ENCODE measurements at regions not wholly inside any gene's neighbourhood (a gene's known extent, or its start where the extent isn't known, plus 50 kb on each side); places are given as distances from the start of the nearest gene placed in this dataset.

- DNase-seq (ENCODE audit: low spot score) = no peak
Observed at GRCh38 chr3:188940573-188940932, 231.2 kb upstream of the TPRG1 start.

GRCh38 chr3:188941103-188941502, 230.7 kb upstream of the TPRG1 start:
- DNase-seq (ENCODE audit: low spot score) = no peak

DNA sequence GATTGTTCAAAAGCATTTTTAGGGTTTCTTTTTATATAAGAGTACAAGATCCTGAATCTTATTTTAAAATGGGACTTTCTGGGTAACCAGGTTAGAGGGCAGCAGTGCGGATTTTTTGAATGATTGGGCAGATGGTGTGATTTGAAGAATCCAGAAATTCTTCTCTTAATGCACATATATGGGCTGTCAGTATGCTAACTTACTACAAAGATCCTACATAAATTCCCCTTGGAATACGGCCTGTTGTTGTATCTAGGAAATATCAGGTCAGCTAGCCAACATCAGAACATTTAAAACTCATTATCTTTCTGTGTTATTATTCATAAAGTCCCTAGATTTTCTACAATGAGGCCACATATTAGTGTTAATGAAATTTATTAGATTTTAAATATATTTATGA, 229.6 kb upstream of the TPRG1 start:
- DNase-seq (ENCODE audit: low spot score) = no peak

DNA sequence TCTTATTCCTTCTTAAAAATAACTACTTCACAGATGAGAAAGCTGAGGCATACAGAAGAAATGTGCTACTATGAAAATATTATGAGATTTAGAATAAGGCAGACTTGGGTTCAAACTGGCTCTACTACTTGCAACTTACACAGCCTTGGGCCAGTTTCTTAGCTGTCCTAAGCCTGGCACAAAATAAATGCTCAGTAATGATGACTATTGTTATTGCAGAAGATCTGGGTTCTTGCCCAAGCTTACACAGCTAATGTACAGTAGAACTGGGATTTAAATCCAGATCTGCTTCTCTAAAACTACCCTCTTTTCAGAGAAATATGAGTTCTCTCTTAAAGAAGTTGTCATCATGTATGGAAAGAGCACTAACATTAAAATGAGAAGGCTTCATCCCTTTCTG, 228.2 kb upstream of the TPRG1 start:
- DNase-seq (ENCODE audit: low spot score) = no peak

DNA sequence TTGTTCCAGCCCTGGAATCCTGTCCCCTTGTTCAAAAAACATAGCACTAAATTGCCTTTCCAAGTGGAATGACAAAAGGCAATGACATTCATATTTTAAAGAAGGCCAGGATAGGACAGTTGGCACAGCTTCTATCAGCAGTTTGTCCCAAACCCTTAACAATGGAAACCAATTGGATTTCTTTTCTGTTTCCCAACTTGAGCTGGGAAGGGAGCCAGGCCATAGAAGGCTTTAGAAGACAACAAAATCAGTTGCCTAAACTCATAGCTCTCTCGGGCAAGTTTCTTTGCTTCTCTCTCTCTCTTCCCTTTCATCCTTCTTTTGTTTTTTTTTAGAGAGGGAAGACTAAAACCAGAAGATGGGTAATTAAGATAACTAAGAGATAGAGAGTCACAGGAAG, 227.7 kb upstream of the TPRG1 start:
- no peak for DNase-seq (ENCODE audit: low spot score)

DNA sequence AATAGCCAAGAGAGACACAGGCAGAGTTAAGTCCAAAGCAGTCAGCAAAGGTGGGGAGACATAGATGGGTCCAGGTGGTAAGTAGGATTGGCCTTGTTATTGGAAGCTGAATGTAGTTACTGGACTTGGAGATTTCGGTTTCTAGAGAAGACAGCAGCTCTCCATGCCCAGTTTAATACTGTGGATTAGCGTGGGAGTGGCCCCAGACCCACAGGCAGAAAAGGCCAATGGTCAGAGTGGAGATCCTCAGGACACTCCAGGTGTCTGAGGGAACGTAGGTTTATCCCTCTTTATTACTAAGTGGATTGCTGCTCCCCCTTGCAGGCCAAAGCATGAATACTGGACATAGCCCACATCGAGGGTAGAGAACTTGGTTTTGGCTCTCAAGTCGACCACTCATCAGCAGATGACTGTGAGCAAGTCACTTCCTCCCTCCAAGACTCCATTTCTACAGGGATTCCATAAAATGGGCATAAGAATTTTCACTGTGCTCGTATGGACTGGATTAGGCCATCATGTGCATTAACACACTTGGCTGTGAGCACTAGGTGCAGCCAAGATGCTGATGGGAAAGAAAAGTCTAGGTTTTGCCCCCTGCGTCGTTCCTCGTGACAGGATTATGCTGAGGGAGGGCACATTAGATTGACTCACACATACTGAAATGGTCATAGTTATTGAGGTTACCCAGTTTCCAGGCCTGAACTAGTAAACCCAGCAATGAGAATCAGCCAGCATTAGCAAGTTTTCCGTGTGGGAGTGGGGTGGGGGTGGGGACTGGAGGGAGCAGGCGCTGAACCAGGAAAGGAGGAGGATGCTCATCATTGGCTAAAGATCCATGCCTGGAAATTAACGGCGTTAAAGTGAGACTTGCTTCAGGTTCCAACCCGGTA, 225.2 kb upstream of the TPRG1 start:
- no peak for DNase-seq (ENCODE audit: low spot score)

GRCh38 chr3:188947401-188948280, 224.1 kb upstream of the TPRG1 start:
- peak; percentile 96 for DNase-seq (ENCODE audit: low spot score)

DNA sequence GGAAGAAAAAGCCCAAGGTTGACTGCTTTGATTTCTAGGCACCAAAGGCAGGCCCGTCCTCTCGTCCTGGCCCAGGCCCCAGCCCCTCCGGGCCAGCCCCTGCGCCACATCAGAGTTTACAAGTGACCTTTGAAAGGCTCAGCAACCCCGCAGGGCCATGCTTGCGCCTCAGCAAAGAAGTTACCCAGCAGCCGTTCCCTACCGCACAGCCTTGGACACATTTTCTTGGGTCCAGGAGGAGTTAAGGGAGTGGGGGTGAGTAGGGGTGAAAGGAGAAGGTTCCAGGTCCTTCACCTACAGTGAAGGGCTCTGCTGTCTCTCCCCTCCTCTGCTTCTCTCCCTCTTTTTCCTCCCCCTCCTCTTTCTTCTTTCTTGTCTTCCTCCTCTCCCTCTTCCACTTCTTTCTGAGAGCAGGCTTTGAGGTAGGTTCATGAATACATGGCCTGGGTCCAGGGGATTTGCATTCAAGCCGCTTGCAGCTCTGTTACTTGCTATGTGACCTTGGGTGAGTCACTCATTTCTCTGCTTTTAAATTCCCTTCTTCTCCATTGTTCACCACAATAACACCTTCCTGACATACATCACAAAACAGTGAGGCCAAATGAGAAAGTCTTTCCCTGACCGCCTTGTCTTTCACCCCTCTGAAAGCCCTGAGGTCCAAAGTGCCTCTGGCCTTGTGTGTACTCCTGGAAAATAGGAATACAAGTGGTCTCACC, 223.3 kb upstream of the TPRG1 start:
- DNase-seq (ENCODE audit: low spot score) = peak; percentile 47

DNA sequence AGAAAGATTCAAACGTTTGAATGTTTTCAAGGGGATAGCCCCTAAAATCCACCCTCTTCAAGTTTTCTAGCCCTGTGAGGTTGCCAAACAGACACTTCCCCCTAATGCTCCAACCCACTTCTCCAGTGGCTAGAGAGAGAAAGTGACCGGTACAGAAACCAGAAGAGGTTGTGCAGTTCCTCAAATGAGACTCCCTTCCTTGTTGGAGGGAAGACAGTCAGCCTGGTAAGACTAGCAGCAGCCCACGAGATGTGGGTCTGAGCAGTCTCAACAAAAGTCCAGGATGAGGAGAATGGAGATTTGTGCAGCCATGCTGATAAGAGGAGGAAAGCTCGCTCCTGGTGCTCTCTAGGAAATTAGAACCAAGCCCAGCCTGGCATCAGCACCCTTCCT, 222.8 kb upstream of the TPRG1 start:
- DNase-seq (ENCODE audit: low spot score) = no peak

DNA sequence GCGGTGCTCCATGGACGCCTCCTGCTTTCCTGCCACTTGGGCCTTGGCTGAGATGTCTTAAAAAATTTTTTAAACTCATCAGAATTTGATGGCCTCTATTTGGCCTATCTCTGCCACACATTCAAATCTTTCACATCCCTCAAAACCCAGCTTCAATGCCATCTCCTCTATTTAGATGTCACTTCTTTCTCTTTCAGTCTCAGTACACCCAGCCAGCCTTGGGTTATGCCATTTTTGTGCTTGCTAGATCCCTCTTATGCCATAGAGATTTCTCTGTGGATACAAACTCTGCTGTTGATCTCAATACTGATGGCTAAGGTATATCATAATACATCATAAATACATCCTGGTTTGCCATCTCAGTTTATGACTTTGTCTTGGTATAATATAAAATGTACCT, 222.3 kb upstream of the TPRG1 start:
- DNase-seq (ENCODE audit: low spot score) = no peak

DNA sequence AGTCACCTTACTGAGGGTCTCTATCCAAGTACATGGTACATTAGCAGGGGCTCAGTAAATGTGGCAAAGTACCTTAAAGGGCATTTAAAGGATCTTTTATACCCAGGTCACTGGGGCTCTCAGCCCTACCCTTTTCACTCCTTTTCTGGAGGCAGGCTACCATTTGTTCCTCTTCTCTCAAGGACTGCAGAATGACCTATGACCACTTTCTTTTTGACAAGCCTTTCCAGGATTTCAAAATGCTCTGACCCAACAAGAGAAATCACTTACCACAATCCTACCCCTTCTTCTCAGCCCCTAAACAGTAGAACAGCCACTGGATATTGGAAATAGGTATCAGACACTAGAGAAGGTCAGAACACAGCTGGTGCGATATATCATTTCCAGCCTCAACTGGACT, 221.8 kb upstream of the TPRG1 start:
- no peak for DNase-seq (ENCODE audit: low spot score)

- peak; percentile 88 for DNase-seq (ENCODE audit: low spot score)
Observed at GRCh38 chr3:188950832-188951489, 220.8 kb upstream of the TPRG1 start.

- no peak for DNase-seq (ENCODE audit: low spot score)
Observed at GRCh38 chr3:188951734-188952133, 220.0 kb upstream of the TPRG1 start.

DNA sequence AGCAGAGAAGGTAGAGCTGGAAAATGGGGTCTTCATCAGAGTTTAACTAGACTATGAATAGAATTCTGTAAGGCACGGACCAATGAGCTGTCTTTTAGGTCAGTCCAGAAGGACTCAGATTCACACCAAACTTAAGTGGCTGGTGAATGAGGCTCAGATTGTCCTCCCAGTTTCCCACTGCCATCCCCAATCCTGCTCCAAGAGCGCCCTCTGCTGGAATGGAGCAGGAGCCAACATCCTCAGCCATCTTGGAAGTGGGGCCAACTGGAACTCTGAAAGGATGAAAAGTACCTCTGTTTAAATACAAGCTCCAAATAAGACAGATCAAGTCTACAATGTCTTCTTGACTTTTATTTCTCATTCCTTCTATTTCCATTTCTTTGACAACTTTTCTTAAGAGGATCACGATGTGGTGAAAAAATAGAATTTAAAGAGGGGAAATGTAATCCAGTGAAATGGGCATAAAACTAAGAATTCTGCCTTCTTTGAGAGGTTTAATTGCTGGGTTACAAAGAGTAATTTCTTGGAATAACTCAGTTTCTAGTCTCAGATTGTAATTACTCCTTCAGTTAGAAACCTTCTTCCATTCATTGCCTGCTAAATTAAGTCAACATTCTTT, 217.1 kb upstream of the TPRG1 start:
- peak; percentile 85 for DNase-seq (ENCODE audit: low spot score)

GRCh38 chr3:188955919-188956318, 215.9 kb upstream of the TPRG1 start:
- no peak for DNase-seq (ENCODE audit: low spot score)

- no peak for DNase-seq (ENCODE audit: low spot score)
Observed at GRCh38 chr3:188956839-188957489, 214.8 kb upstream of the TPRG1 start.

DNA sequence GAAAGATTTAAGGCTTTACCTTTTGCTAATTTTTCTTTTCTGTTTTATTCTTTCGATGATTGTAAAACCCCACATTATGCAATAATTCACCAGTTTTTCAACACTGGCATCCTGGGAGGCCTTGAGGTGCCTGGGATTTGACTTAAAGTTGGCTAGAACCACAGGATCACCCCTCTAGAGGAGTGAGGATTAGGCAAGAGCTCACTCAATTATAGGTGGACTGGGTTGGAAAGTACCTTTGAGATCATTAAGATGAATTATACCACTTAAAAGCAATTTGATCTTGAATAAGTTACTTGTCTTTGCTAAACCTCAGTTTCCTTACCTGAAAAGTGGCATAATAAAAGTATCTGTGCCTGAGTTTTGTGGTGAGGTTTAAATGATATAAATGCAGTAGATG, 212.8 kb upstream of the TPRG1 start:
- DNase-seq (ENCODE audit: low spot score) = no peak

GRCh38 chr3:188962253-188963247, 209.2 kb upstream of the TPRG1 start:
- no peak for DNase-seq (ENCODE audit: low spot score)

DNA sequence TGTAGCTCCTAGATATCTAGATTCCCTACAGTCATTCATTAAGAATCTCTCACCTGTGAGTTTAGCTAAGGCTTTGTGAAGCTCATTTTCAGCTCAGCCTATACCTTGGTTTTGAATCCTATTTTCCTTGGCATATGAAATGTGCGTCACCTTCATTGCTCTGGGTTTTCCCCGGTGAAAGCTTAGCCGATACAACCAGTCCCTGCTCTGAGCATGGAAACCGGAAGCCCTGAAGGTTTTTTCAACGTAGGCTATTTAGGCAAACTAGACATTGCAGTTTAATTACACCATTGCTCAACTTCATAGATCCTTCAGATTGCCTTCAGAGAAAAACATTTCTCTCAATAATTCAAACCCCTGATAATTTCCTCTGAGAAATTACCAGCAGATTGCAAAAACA, 206.8 kb upstream of the TPRG1 start:
- no peak for DNase-seq (ENCODE audit: low spot score)

GRCh38 chr3:188972310-188972709, 199.5 kb upstream of the TPRG1 start:
- DNase-seq (ENCODE audit: low spot score) = no peak

All from mucosa of gallbladder (tissue), 1 donor.